ENCODE measurements at regions not wholly inside any gene's neighbourhood (a gene's known extent, or its start where the extent isn't known, plus 50 kb on each side); places are given as distances from the start of the nearest gene placed in this dataset.
A peak's percentile ranks its signal among the peaks of the same experiment; 100 is the strongest.

DNA sequence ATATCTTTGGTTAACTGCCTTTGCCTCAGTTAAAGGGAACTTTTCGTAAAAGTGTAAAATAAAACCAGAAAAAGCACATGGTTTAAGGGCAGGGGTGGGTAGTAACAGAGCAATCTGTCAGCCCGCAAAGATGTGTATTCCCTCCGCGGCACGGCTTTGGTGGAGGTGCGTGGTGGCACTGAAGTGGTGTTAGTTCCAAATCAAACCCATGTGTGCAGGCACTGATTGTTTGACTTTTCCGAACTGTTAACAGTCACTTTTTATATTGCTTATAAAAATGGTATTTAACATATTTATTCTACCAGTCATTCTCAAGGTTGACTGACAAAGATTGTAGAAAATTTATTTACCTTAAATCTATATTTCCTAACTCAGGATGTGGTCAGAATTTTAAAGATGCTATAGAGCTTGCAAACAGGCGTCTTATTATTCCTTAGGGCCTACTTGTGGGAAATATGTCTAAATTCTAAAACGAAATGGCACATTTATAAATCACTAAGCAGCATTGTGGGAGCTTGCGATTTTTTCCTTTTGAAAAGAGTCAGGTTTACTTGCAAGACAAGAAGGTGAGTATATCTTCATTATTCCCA lies 272.7 kb upstream of the PCDH18 start:
- no TSS peak for BruUV-seq (replicated peaks)
- Histone ChIP-seq H4K8ac (ENCODE audit: low read depth in 2 of 2, low read length in 2 of 2) (no peak overlapping the region), H2BK5ac (ENCODE audit: low read depth, low read length, poor library complexity, severe bottlenecking) (no peak overlapping the region), H2AK5ac (ENCODE audit: low read depth, low read length) (no peak overlapping the region), H2AFZ (replicated peaks; ENCODE audit: low read length, poor library complexity) (peak overlapping the region; percentile 34), H3K9ac (ENCODE audit: low read depth, low read length) (no peak overlapping the region), H3K4me1 (ENCODE audit: control insufficient read depth, insufficient read depth, low read length) (no peaks in the 10 kb centered on the region), H3K79me1 (ENCODE audit: low read depth in 1 of 2, low read length in 2 of 2) (no peaks in the 10 kb centered on the region), H3K23ac (ENCODE audit: low read depth, low read length) (no peak overlapping the region), H3K4me3 (ENCODE audit: insufficient read depth, low read depth, low read length) (no peak overlapping the region), H3K27me3 (ENCODE audit: control insufficient read depth, insufficient read depth, low read length) (no peaks in the 10 kb centered on the region), H3K18ac (ENCODE audit: low read depth, low read length) (no peak overlapping the region), H3K36me3 (ENCODE audit: control insufficient read depth, insufficient read depth, low read length) (no peaks in the 10 kb centered on the region), H2AK9ac (replicated peaks; ENCODE audit: low read depth, low read length, poor library complexity) (no peak overlapping the region), H4K91ac (ENCODE audit: insufficient read depth, low read depth, low read length) (no peak overlapping the region), H4K5ac (ENCODE audit: low read depth, low read length) (no peak overlapping the region), H3K27ac (ENCODE audit: insufficient read depth, low read length) (no peak overlapping the region), H4K20me1 (ENCODE audit: insufficient read depth, low read length) (no peaks in the 10 kb centered on the region), H2BK120ac (ENCODE audit: low read depth, low read length) (no peak overlapping the region), H3K4ac (ENCODE audit: low read depth, low read length) (no peak overlapping the region), H2BK15ac (ENCODE audit: low read depth, low read length) (no peak overlapping the region), H3K56ac (ENCODE audit: extremely low read depth, insufficient read depth, low read length) (no peak overlapping the region), H3K9me1 (ENCODE audit: insufficient read depth, low read length) (no peaks in the 10 kb centered on the region), H3K14ac (replicated peaks; ENCODE audit: low read depth, low read length) (no peak overlapping the region), H2BK20ac (ENCODE audit: low read depth, low read length) (no peak overlapping the region), H3K9me3 (ENCODE audit: control insufficient read depth, insufficient read depth, low read length) (no peaks in the 10 kb centered on the region), H3K4me2 (ENCODE audit: low read depth, low read length) (no peak overlapping the region)
- WGBS, 2 experiments (ENCODE audit: extremely low coverage in 2 of 2, insufficient read length in 1 of 2), result no CpG with 5 or more reads among the region's 10 CpGs
- in situ Hi-C loops (cut with MboI; ENCODE audit: low sequenced_read_pairs) (loop anchor here (25.0 kb wide), 1 partner anchor 882 kb away; no protein-coding TSS in a partner anchor), dilution Hi-C loops (cut with HindIII; ENCODE audit: low sequenced_read_pairs, unreplicated experiment) (no loop called here), intact Hi-C loops (cut with micrococcal nuclease) (no loop called here)
- ATAC-seq (ENCODE audit: low read depth) (no peak), DNase-seq (no peak)
- TF ChIP-seq CEBPB (IDR thresholded peaks at IDR 0.05; ENCODE audit: low read depth, low read length) (no peak), CHD1 (IDR thresholded peaks at IDR 0.05; ENCODE audit: low read depth, low read length) (no peak), RAD21 (IDR thresholded peaks at IDR 0.05; ENCODE audit: low read length) (no peak), SMC3 (IDR thresholded peaks at IDR 0.05; ENCODE audit: low read depth, low read length) (no peak), NFE2L2 (IDR thresholded peaks at IDR 0.05; ENCODE audit: low read depth, low read length) (no peak)
- TF ChIP-seq, protein P1, sequence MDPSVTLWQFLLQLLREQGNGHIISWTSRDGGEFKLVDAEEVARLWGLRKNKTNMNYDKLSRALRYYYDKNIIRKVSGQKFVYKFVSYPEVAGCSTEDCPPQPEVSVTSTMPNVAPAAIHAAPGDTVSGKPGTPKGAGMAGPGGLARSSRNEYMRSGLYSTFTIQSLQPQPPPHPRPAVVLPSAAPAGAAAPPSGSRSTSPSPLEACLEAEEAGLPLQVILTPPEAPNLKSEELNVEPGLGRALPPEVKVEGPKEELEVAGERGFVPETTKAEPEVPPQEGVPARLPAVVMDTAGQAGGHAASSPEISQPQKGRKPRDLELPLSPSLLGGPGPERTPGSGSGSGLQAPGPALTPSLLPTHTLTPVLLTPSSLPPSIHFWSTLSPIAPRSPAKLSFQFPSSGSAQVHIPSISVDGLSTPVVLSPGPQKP (IDR thresholded peaks at IDR 0.05; ENCODE audit: borderline replicate concordance, low read depth, low read length), result no peak
- POLR2A ChIA-PET (ENCODE audit: unreplicated experiment), result no interaction called here
- CTCF ChIA-PET, result no interaction called here

Data from IMR-90 (cell line).